Parathyroid adenoma (tissue), 2 donors: ENCODE measurements at regions not wholly inside any gene's neighbourhood (a gene's known extent, or its start where the extent isn't known, plus 50 kb on each side); places are given as distances from the start of the nearest gene placed in this dataset.

ENCODE experiments used
- H2AFZ ChIP-seq: fragments of 300-600 bp; sonication (generic); one replicate; pipeline ENCODE4 v1.7.0; 2017; ENCODE audit warnings: antibody characterized with exemption, mild to moderate bottlenecking
- H3K27ac ChIP-seq: fragments of 300-600 bp; sonication (generic); one replicate; pipeline ENCODE4 v1.7.0; 2017
- H3K27me3 ChIP-seq: fragments of 300-600 bp; sonication (generic); one replicate; pipeline ENCODE4 v1.7.0; 2017; ENCODE audit warnings: low read length; ENCODE audit not compliant: control insufficient read depth, insufficient read depth
- H3K36me3 ChIP-seq: fragments of 300-600 bp; sonication (generic); one replicate; pipeline ENCODE4 v1.7.0; 2017; ENCODE audit warnings: low read length; ENCODE audit not compliant: control insufficient read depth, insufficient read depth
- H3K4me1 ChIP-seq: fragments of 300-600 bp; sonication (generic); one replicate; pipeline ENCODE4 v1.7.0; 2017; ENCODE audit warnings: control low read depth
- H3K4me2 ChIP-seq: fragments of 300-600 bp; sonication (generic); one replicate; pipeline ENCODE4 v1.7.0; 2017; ENCODE audit warnings: low read length
- H3K4me3 ChIP-seq: fragments of 300-600 bp; sonication (generic); one replicate; pipeline ENCODE4 v1.7.0; 2017; ENCODE audit warnings: low read depth, low read length
- H3K79me2 ChIP-seq: fragments of 300-600 bp; sonication (generic); one replicate; pipeline ENCODE4 v1.7.0; 2017; ENCODE audit warnings: control low read depth
- H3K9ac ChIP-seq: fragments of 300-600 bp; sonication (generic); one replicate; pipeline ENCODE4 v1.7.0; 2017; ENCODE audit warnings: mild to moderate bottlenecking
- H3K9me3 ChIP-seq: fragments of 300-600 bp; sonication (generic); one replicate; pipeline ENCODE4 v1.7.0; 2017; ENCODE audit warnings: low read length; ENCODE audit not compliant: control insufficient read depth
- TF ChIP-seq, protein P1 (sequence below): fragments of 300-600 bp; sonication (generic); IDR thresholded peaks from one replicate; pipeline ENCODE4 v1.7.0; 2017; ENCODE audit warnings: antibody characterized with exemption, mild to moderate bottlenecking
- donor health status: primary hyperparathyroidism.

DNA sequence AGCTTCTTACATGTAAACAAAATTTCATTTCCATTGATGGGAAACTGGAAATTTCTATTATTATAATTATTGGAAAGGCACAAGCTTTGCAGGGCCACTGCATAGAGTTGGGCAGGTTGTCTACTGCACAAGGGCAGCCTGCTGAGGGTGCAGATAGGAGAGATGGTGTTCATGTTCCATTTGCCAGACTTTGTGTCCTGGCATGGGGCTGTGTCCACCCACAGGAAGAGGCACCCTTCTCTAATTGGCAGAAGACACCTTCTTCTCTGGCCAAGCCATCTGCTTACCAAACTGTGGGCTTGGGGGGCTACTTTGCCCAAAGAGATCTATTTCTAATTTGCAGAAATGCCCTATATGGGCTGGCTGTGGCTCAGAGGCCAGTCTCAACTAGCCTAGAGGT is 140.7 kb downstream of the GATB start:
- TF ChIP-seq, protein P1, sequence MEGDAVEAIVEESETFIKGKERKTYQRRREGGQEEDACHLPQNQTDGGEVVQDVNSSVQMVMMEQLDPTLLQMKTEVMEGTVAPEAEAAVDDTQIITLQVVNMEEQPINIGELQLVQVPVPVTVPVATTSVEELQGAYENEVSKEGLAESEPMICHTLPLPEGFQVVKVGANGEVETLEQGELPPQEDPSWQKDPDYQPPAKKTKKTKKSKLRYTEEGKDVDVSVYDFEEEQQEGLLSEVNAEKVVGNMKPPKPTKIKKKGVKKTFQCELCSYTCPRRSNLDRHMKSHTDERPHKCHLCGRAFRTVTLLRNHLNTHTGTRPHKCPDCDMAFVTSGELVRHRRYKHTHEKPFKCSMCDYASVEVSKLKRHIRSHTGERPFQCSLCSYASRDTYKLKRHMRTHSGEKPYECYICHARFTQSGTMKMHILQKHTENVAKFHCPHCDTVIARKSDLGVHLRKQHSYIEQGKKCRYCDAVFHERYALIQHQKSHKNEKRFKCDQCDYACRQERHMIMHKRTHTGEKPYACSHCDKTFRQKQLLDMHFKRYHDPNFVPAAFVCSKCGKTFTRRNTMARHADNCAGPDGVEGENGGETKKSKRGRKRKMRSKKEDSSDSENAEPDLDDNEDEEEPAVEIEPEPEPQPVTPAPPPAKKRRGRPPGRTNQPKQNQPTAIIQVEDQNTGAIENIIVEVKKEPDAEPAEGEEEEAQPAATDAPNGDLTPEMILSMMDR = no peak
- H2AFZ ChIP-seq = no peak overlapping the region
- no peaks in the 10 kb centered on the region for H3K27me3 ChIP-seq
- no peaks in the 10 kb centered on the region for H3K36me3 ChIP-seq
- no peak overlapping the region for H3K27ac ChIP-seq
- H3K9me3 ChIP-seq = no peaks in the 10 kb centered on the region
- H3K4me3 ChIP-seq = no peak overlapping the region
- H3K4me2 ChIP-seq = no peak overlapping the region
- H3K4me1 ChIP-seq = no peaks in the 10 kb centered on the region
- no peak overlapping the region for H3K9ac ChIP-seq
- no peaks in the 10 kb centered on the region for H3K79me2 ChIP-seq
